Ovary (tissue), 3 donors: ENCODE measurements at regions not wholly inside any gene's neighbourhood (a gene's known extent, or its start where the extent isn't known, plus 50 kb on each side); places are given as distances from the start of the nearest gene placed in this dataset.

ENCODE experiments used
- EP300 ChIP-seq: sonication (generic); formaldehyde crosslinking; IDR thresholded peaks from one replicate; pipeline ENCODE4 v1.6.1; 2017; ENCODE audit warnings: antibody characterized with exemption
- POLR2A ChIP-seq: fragments of 450-650 bp; IDR thresholded peaks from one replicate; pipeline ENCODE4 v1.6.1; 2017; ENCODE audit warnings: antibody characterized with exemption, mild to moderate bottlenecking, moderate library complexity
- TF ChIP-seq, protein P1 (sequence below), 3 donors: fragments of 450-650 bp in 2 of 3; fragments of 200-600 bp in 1 of 3; IDR thresholded peaks; one replicate each; pipeline versions ENCODE4 v1.5.1 to v1.8.0; 2016 to 2022; ENCODE audit warnings: antibody characterized with exemption in 3 of 3, mild to moderate bottlenecking in 1 of 3
- donor health status: DM: no; HTN: no; CAD: no.

DNA sequence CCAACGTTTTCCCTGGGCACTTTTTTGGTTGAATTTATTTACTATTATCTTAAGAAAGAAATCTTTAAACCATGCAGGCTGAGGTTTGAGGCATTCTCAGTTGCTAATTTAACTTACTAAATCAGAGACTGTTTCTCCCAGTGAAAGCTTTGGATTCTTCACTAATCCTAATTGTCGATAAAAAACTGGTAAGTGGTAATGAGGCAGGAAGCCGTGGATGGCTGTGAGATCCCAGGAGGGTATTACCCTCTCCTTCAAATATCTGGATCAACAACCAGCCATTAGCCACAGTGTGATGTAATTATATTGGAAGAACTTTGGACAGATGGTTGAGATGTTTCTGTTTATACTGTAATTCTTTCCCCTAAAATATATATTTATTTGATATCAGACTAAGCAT, 485.0 kb downstream of the DISC1 start:
- TF ChIP-seq, protein P1, sequence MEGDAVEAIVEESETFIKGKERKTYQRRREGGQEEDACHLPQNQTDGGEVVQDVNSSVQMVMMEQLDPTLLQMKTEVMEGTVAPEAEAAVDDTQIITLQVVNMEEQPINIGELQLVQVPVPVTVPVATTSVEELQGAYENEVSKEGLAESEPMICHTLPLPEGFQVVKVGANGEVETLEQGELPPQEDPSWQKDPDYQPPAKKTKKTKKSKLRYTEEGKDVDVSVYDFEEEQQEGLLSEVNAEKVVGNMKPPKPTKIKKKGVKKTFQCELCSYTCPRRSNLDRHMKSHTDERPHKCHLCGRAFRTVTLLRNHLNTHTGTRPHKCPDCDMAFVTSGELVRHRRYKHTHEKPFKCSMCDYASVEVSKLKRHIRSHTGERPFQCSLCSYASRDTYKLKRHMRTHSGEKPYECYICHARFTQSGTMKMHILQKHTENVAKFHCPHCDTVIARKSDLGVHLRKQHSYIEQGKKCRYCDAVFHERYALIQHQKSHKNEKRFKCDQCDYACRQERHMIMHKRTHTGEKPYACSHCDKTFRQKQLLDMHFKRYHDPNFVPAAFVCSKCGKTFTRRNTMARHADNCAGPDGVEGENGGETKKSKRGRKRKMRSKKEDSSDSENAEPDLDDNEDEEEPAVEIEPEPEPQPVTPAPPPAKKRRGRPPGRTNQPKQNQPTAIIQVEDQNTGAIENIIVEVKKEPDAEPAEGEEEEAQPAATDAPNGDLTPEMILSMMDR (IDR thresholded peaks at IDR 0.05) = no peak
- TF ChIP-seq EP300 = no peak
- no peak for TF ChIP-seq POLR2A
